ENCODE measurements at regions not wholly inside any gene's neighbourhood (a gene's known extent, or its start where the extent isn't known, plus 50 kb on each side); places are given as distances from the start of the nearest gene placed in this dataset.

- TF ChIP-seq CTCF (IDR thresholded peaks at IDR 0.05) (no peak), POLR2A (IDR thresholded peaks at IDR 0.05) (no peak), EP300 (IDR thresholded peaks at IDR 0.05) (no peak)
Measured at GRCh38 chr7:142477079-142477651, 219.3 kb upstream of the PRSS58 start.
